AG10803 (cell line): ENCODE measurements at regions not wholly inside any gene's neighbourhood (a gene's known extent, or its start where the extent isn't known, plus 50 kb on each side); places are given as distances from the start of the nearest gene placed in this dataset.

Source experiments
- DNase-seq: peaks from one replicate; pipeline ENCODE4 v3.0.0; 2010; ENCODE audit warnings: low read depth
- H3K4me3 ChIP-seq: 2 replicates; pipeline ENCODE4 v1.5.1; 2011; ENCODE audit warnings: mild to moderate bottlenecking, low read length, control low read depth
- CTCF ChIP-seq: conservative IDR thresholded peaks from 2 replicates; pipeline ENCODE4 v1.5.1; 2011; ENCODE audit warnings: mild to moderate bottlenecking, low read length, control low read depth, inconsistent platforms

DNA sequence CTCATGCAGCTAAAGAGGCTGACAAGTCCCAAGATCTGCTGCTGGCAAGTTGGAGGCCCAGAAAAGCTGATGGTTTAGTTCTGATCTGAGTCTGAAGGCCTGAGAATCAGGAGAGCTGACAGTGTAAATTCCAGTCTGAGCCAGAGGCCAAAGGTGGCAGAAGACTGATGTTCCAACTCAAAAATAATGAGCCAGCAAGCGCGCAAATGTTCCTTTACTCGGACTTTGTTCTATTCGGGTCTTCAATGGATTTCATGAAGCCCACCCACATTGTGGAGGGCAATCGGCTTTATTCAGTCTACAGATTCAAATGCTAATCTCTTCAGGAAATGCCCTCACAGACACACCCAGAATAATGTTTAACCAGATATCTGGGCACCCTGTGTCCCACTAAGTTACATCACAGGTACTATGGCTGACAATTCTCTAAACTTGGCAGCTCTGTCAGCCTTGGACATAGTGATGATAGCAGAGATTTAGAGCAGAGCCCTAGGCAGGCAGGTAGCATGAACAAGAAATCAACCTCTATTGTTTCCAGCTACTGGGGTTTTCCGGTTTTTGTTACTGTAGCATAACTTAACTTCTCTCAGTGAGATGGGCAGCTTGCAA is 318.5 kb downstream of the HRH4 start:
- no peak for TF ChIP-seq CTCF
- DNase-seq = no peak

DNA sequence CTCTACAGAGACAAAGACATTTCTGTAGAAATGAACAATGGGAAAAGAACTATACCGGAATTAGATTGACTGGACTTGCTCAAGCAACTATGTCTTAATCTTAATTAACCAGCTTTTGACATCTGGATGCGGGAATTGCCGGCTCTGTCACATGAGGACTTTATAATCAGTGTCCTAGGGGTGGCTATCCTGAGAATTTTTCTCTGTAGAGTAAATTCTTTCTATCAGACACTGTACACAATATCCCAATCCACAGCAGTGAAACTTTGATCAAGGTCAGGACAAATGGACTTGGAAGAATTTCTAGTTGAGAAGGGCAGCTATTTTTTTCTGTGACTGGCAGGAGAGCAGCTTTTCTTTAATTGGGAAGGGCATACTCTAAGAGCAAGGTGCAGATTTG is 322.1 kb downstream of the HRH4 start:
- TF ChIP-seq CTCF = no peak
- no peak for DNase-seq
- no peak overlapping the region for H3K4me3 ChIP-seq

More for the DNA sequence above, 318.5 kb downstream of the HRH4 start:
- no peak overlapping the region for H3K4me3 ChIP-seq

- no peak for TF ChIP-seq CTCF
- DNase-seq = no peak
- H3K4me3 ChIP-seq = no peak overlapping the region
These were observed 324.6 kb downstream of the HRH4 start for GRCh38 chr18:24785019-24785418.

GRCh38 chr18:24786027-24786426 is 325.6 kb downstream of the HRH4 start:
- DNase-seq = no peak
- no peak overlapping the region for H3K4me3 ChIP-seq
- TF ChIP-seq CTCF = no peak

DNA sequence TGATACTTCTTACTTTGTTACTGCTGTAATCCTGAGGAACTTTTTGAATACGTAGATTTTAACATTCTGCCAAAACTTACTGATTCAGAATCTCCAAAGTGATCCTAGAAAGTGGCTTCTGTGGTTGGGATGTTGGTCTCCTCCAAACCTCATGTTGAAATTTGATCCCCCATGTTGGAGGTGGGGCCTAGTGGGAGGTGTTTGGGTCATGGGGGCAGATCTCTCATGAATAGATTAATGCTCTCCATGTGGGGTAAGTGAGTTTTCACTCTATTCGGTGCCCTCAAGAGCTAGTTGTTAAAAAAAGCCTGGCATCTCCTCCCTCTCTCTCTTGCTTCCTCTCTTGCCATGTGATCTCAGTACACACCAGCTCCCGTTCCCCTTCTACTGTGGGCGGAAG is 329.9 kb downstream of the HRH4 start:
- H3K4me3 ChIP-seq = no peak overlapping the region
- no peak for TF ChIP-seq CTCF
- DNase-seq = no peak

DNA sequence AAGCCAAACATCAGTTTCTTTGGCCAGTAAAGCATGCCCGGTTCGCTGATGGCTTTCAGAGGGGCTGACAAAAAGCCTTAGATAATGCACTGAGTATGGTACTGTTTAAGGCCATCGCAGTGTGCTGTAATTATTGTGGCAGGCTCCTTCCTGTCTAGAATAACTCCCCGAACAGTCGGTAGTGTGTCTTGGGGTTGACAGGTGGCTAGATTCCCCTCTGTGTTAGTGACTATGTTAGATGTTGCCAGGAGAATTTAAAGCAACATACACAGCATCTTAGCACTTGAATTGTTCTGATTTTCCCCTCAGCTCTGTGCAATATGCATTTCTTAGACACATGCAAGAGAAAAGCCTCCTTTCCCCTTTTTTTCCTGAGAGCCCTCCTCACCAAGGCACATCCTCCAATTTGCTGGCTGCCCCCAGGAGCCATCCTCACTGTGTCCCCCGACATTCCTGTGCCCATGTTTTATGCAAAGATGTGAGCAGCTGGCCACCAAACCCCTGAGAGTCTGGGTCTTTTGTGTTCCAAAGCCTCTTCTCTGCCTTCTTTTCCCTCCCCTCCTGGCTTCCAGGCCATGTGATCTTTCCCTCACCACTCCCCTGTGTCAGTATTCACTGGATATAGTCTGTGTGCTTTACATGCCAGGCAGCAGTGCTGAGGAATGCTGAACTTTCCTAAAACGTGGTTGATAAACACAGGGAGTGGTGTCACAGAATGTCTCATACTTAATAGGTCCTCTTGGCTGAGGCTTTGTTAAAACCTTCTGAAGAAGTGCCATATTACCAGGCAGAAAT is 331.5 kb downstream of the HRH4 start:
- H3K4me3 ChIP-seq = no peak overlapping the region
- no peak for TF ChIP-seq CTCF
- no peak for DNase-seq

GRCh38 chr18:24793742-24794141 is 333.3 kb downstream of the HRH4 start:
- no peak overlapping the region for H3K4me3 ChIP-seq
- no peak for DNase-seq
- TF ChIP-seq CTCF = no peak
